SK-N-SH (cell line): ENCODE measurements at regions not wholly inside any gene's neighbourhood (a gene's known extent, or its start where the extent isn't known, plus 50 kb on each side); places are given as distances from the start of the nearest gene placed in this dataset.

Experiments used
- CTCF ChIA-PET: fragments of 300-600, 350-600 bp; formaldehyde crosslinking; extraction: SDS; loops from one replicate; lab custom pipeline; 2021; lab: Yijun Ruan, JAX
- POLR2A ChIA-PET: fragments of 350-600 bp; sonication (Branson Sonifier 250); formaldehyde crosslinking; extraction: SDS; loops from one replicate; lab custom pipeline; 2020; ENCODE audit warnings: antibody characterized with exemption, inconsistent platforms; lab: Yijun Ruan, JAX
- DNase-seq: peaks from one replicate; pipeline ENCODE4 v3.0.0; 2012
- H2AFZ ChIP-seq: fragments of 200-600 bp; sonication (generic); 2 replicates; pipeline ENCODE4 v1.8.1; 2016; ENCODE audit warnings: antibody characterized with exemption, mild to moderate bottlenecking, low read depth
- H3F3A ChIP-seq: fragments of 200-600 bp; sonication (generic); replicated peaks from 2 replicates; pipeline ENCODE3; 2016; ENCODE audit warnings: antibody characterized with exemption, mild to moderate bottlenecking; ENCODE audit not compliant: insufficient read depth
- H3K27ac ChIP-seq, 2 experiments: fragments of 200-500 bp in 1 of 2; fragments of 200-600 bp in 1 of 2; sonication (Bioruptor generic) in 1 of 2; sonication (generic), shearing (Covaris generic) in 1 of 2; 2 replicates each; pipeline versions ENCODE4 v1.5.1 to v1.6.1; 2014 to 2016; ENCODE audit warnings: low read depth in 2 of 2, inconsistent platforms in 1 of 2, low read length in 1 of 2, mild to moderate bottlenecking in 1 of 2, mixed read lengths in 1 of 2
- H3K27me3 ChIP-seq: fragments of 200-600 bp; sonication (generic), shearing (Covaris generic); 2 replicates; pipeline ENCODE4 v1.6.1; 2016; ENCODE audit warnings: mixed run types; ENCODE audit not compliant: insufficient read depth
- H3K36me3 ChIP-seq, 2 experiments: fragments of 200-500 bp in 1 of 2; fragments of 200-600 bp in 1 of 2; sonication (Bioruptor generic) in 1 of 2; sonication (generic) in 1 of 2; replicated peaks in 1 of 2; 2 replicates each; pipeline versions ENCODE3 to v1.5.1; 2014 to 2016; ENCODE audit warnings: low read length in 1 of 2, mild to moderate bottlenecking in 1 of 2; ENCODE audit not compliant: insufficient read depth in 2 of 2, control insufficient read depth in 1 of 2
- H3K4me1 ChIP-seq, 2 experiments: fragments of 200-500 bp in 1 of 2; fragments of 200-600 bp in 1 of 2; sonication (Bioruptor generic) in 1 of 2; sonication (generic), shearing (Covaris generic) in 1 of 2; 2 replicates each; pipeline versions ENCODE4 v1.5.1 to v1.6.1; 2014 to 2016; ENCODE audit warnings: low read depth in 1 of 2, low read length in 1 of 2, mixed run types in 1 of 2; ENCODE audit not compliant: insufficient read depth in 2 of 2, control insufficient read depth in 1 of 2
- H3K4me2 ChIP-seq: fragments of 200-600 bp; sonication (generic), shearing (Covaris generic); 2 replicates; pipeline ENCODE4 v1.6.1; 2017; ENCODE audit warnings: mixed run types
- H3K4me3 ChIP-seq, 2 experiments: fragments of 200-500 bp in 1 of 2; fragments of 200-600 bp in 1 of 2; sonication (Bioruptor generic) in 1 of 2; sonication (generic), shearing (Covaris generic) in 1 of 2; 2 replicates each; pipeline versions ENCODE4 v1.5.1 to v1.8.1; 2014 to 2016; ENCODE audit warnings: low read depth in 2 of 2, inconsistent platforms in 1 of 2, low read length in 1 of 2, mild to moderate bottlenecking in 1 of 2, mixed read lengths in 1 of 2, moderate library complexity in 1 of 2
- H3K79me2 ChIP-seq: fragments of 200-600 bp; sonication (generic); 2 replicates; pipeline ENCODE4 v1.8.1; 2017; ENCODE audit warnings: mild to moderate bottlenecking; ENCODE audit not compliant: insufficient read depth
- H3K9ac ChIP-seq: fragments of 200-600 bp; sonication (generic); 2 replicates; pipeline ENCODE4 v1.6.1; 2017; ENCODE audit warnings: mixed run types
- H3K9me2 ChIP-seq: fragments of 200-600 bp; sonication (generic); 2 replicates; pipeline ENCODE4 v1.6.1; 2017; ENCODE audit warnings: mixed run types
- H3K9me3 ChIP-seq: fragments of 200-600 bp; sonication (generic); 2 replicates; pipeline ENCODE4 v1.6.1; 2017; ENCODE audit warnings: mixed run types, mild to moderate bottlenecking, moderate library complexity
- H4K20me1 ChIP-seq: fragments of 200-600 bp; sonication (generic); 2 replicates; pipeline ENCODE4 v1.6.1; 2017; ENCODE audit warnings: mild to moderate bottlenecking, mixed run types; ENCODE audit not compliant: insufficient read depth
- CHD2 ChIP-seq: fragments of 150-350 bp; IDR thresholded peaks from 2 replicates; pipeline ENCODE4 v1.6.1; 2018; ENCODE audit warnings: low read length; ENCODE audit not compliant: partially characterized antibody
- CTCF ChIP-seq: fragments of 200-600 bp; sonication (generic); IDR thresholded peaks from 2 replicates; pipeline ENCODE4 v1.6.1; 2017; ENCODE audit warnings: antibody characterized with exemption, mild to moderate bottlenecking, moderate library complexity
- FOXJ3 ChIP-seq: sonication (generic); formaldehyde crosslinking; IDR thresholded peaks from 2 replicates; pipeline ENCODE4 v1.5.1; 2020; ENCODE audit warnings: mild to moderate bottlenecking, missing genetic modification reagents
- GATA2 ChIP-seq: sonication (generic); formaldehyde crosslinking; IDR thresholded peaks from 2 replicates; pipeline ENCODE4 v1.5.0; 2020; ENCODE audit warnings: mild to moderate bottlenecking, missing genetic modification reagents
- JUND ChIP-seq: IDR thresholded peaks from 2 replicates; pipeline ENCODE4 v1.4.0; 2012
- NFIC ChIP-seq: IDR thresholded peaks from 2 replicates; pipeline ENCODE4 v1.4.0; 2012; ENCODE audit warnings: borderline replicate concordance
- PBX3 ChIP-seq: IDR thresholded peaks from 2 replicates; pipeline ENCODE4; 2012
- RAD21 ChIP-seq: IDR thresholded peaks from 2 replicates; pipeline ENCODE4 v1.6.1; 2012; ENCODE audit warnings: mild to moderate bottlenecking, low read length
- REST ChIP-seq: IDR thresholded peaks from 2 replicates; pipeline ENCODE4 v1.6.1; 2012; ENCODE audit warnings: mild to moderate bottlenecking, low read depth, low read length, moderate library complexity
- RFX5 ChIP-seq: IDR thresholded peaks from 2 replicates; pipeline ENCODE4 v1.6.1; 2012; ENCODE audit warnings: mild to moderate bottlenecking, improper control_type of control experiment, low read length
- SIN3A ChIP-seq: IDR thresholded peaks from 2 replicates; pipeline ENCODE4 v1.6.1; 2012; ENCODE audit warnings: low read depth, mild to moderate bottlenecking, low read length, moderate library complexity, borderline replicate concordance
- TCF12 ChIP-seq: IDR thresholded peaks from 2 replicates; pipeline ENCODE4 v1.4.0; 2012
- TEAD4 ChIP-seq: IDR thresholded peaks from 2 replicates; pipeline ENCODE4 v1.4.0; 2012; ENCODE audit warnings: mild to moderate bottlenecking, borderline replicate concordance; ENCODE audit not compliant: insufficient read depth
- USF1 ChIP-seq: IDR thresholded peaks from 2 replicates; pipeline ENCODE4 v1.4.0; 2012; ENCODE audit warnings: low read depth, borderline replicate concordance
- WGBS: methylation state at CpG from one replicate; pipeline ENCODE4 v1.1.6; 2017; ENCODE audit warnings: low lambda C conversion rate; 5-methylcytosine and 5-hydroxymethylcytosine counted together

GRCh38 chr10:83706120-83706519, 433.2 kb upstream of the GHITM start (continued):
- no peak for TF ChIP-seq GATA2 (CRISPR knock-in tag)
- TF ChIP-seq NFIC, result no peak

- Histone ChIP-seq H3F3A (no peaks in the 10 kb centered on the region), H3K79me2 (no peaks in the 10 kb centered on the region), H2AFZ (no peak overlapping the region), H3K4me3 (no peak overlapping the region), H3K4me1 (no peaks in the 10 kb centered on the region; a peak in 1 of 4 replicates), H3K27me3 (no peaks in the 10 kb centered on the region), H3K27ac (no peak overlapping the region), H3K9me2 (no peaks in the 10 kb centered on the region), H4K20me1 (no peaks in the 10 kb centered on the region), H3K36me3 (no peaks in the 10 kb centered on the region), H3K9me3 (no peaks in the 10 kb centered on the region), H3K9ac (no peak overlapping the region), H3K4me2 (no peak overlapping the region)
- ChIA-PET POLR2A (no interaction called here), CTCF (interaction anchor here (1.0 to 1.4 kb wide), 2 partner anchors 16 to 29 kb away, joined by 4 read pairs; no protein-coding TSS in a partner anchor)
- TF ChIP-seq TCF12 (no peak), CHD2 (no peak), RFX5 (no peak), RAD21 (no peak), PBX3 (no peak), FOXJ3 (CRISPR knock-in tag) (no peak), JUND (no peak), SIN3A (no peak), USF1 (no peak), TEAD4 (no peak), NFIC (no peak), REST (no peak), CTCF (no peak)
- DNase-seq, result no peak
- 15% methylated on average over 2 of the region's 2 CpGs for WGBS
Measured at GRCh38 chr10:83706952-83707582, 432.2 kb upstream of the GHITM start.
